CD4-positive, alpha-beta T cell treated with Interleukin-6 at 100 ng/mL for 8 hours (primary cell): ENCODE measurements at regions not wholly inside any gene's neighbourhood (a gene's known extent, or its start where the extent isn't known, plus 50 kb on each side); places are given as distances from the start of the nearest gene placed in this dataset.

Experiments used
- DNase-seq: peaks from one replicate; pipeline ENCODE4 v3.0.0-alpha.2; 2020; ENCODE audit warnings: mixed read lengths, low spot score

DNA sequence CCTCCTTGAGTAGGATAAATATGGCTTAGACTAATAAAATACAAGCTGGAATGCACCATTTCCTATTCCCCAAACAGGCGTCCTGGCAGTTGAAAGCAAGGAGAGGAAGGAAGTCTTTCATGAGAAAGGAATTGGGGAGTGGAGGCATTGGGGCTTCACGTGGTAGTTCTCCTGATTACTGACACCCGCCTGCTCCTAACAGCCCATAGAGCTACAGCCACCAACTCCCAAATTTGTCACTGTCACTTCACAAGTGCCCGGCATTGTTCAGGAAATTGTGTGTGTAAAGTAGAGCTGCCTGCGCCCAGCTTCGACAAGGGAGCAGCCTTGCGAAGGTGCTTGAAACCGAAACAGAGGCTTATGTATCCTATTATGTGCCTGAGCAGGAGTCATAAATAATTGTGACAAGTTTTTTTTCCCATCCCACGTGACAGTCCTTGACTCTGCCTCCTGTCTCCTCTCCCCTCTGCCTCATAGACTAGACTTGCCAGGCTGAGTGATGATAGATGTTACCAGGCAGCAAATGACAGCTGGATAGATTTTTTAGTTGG, 301.7 kb upstream of the ZFP64 start:
- DNase-seq, result peak; percentile 5

DNA sequence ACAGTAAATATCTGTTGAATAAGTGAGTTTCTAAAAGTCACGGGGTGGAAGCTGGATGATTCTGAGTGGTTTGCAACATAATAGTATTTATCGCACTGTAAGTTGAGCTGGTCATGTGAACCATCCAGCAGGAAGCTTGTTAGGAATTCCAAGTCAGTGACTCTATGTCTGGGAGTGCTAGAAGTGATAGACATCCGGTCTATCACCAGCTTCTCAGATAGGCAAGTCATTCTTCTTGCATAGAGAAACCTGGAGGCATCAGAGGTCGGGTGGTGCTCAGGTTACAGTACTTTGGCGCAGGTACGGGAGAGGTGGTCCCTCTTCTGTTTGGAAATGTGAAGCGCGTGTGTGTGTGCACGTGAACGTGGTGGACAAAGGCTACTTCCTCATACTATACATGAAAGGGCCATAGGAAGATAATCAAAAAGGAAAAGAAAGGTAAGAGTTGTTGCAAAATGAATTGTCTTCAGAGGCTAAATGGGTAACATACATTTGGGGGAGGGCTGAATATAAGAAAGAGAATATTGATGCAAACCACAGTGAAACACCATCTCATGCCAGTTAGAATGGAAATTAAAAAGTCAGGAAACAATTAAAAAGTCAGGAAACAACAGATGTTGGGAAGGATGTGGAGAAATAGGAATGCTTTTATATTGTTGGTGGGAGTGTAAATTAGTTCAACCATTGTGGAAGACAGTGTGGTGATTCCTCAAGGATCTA, 299.3 kb upstream of the ZFP64 start:
- no peak for DNase-seq

GRCh38 chr20:52484438-52484837, 292.9 kb upstream of the ZFP64 start:
- DNase-seq, result no peak

DNA sequence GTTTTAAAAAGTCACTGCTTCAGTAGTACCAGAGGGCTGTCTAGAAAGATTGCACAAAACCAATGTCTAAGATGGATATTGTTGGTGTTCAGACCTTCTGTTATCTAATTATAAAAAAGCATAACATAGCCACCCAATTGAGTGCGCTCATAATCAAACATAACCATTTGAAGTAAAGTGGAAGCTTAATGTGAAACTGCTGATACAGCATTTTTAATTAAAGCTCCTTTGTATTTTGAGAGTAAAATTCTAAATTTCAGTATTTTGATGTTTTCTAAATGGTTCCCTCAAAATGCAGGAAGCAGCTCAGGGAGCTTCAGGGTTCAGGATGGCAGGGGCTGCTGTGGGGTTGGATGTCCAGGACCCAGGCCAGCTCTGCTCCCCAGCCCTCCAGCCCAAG, 291.8 kb upstream of the ZFP64 start:
- DNase-seq, result no peak

GRCh38 chr20:52482044-52482443, 290.5 kb upstream of the ZFP64 start:
- no peak for DNase-seq

- DNase-seq, result no peak
Observed at GRCh38 chr20:52481443-52481842, 289.9 kb upstream of the ZFP64 start.

DNA sequence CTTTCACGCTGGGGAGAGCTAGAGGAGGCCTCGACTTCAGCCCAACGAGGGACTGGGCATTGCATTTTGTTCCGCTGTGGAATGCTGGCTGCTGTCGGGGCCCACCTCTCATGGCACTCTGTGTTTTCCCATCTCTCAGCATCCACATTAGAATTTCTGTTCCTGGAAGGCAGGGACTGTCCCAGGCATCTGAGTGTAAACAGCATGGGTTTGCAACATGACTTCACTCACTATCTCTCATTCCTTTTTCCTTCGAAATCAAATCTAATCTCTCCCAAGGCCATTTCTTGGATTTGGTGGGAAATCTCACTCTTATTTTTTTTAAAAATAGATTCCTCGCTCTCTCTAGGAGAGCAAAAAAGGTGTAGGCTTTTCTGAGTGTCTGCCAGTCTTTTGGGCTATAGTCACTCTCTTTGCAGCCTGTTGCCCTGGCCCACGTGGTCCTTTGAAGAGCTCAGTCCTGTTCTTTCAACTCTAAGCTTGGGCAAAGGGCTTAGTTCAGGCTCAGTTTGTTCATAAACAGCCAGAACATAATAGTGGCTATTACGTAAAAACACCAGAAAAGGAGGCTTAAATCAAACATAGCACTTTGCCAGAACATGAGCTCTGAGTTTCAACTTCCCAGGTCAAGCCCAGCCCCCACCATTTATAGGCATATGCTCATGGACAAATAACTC, 284.6 kb upstream of the ZFP64 start:
- no peak for DNase-seq

- DNase-seq, result no peak
Observed at GRCh38 chr20:52473186-52473585, 281.6 kb upstream of the ZFP64 start.

DNA sequence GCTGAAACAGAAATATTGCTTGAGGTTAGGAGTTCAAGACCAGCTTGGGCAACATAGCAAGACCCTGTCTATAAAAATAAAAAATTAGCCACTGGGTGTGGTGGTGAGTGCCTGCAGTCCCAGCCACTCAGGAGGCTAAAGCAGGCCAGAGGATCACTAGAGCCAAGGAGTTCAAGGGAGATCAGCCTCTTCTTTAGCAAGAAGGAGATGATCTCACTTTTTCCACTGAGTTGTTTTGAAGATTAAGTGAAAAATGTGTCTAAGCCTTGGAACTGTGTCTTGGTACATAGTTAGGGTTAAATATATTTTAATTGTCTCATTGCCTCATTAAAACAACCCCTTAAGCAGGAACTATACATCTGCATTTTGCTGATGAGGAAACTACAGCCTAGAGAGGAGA, 279.0 kb upstream of the ZFP64 start:
- no peak for DNase-seq

- no peak for DNase-seq
Observed at GRCh38 chr20:52469128-52469527, 277.5 kb upstream of the ZFP64 start.

- DNase-seq, result no peak
Observed at GRCh38 chr20:52465991-52466390, 274.4 kb upstream of the ZFP64 start.

- DNase-seq, result no peak
Observed at GRCh38 chr20:52461582-52461981, 270.0 kb upstream of the ZFP64 start.

DNA sequence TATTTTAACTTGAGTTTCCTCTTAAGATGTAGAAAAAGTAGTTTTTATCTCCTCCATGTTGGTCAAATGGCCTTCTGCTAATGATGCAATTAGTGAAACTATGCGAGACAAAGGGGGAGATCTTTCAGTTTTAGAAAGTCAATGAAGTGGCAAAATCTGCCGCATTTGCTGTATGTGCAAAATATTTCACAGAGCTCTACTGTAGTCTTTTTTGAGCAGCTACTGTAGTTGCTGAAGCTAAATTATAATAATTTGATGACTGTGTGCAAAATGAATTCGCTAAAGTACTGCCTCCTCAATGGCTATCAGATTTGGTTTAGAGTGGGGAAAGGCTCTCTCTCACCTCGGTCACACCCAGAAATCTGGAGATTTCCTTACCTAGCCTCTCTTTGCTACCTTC, 267.6 kb upstream of the ZFP64 start:
- no peak for DNase-seq

DNA sequence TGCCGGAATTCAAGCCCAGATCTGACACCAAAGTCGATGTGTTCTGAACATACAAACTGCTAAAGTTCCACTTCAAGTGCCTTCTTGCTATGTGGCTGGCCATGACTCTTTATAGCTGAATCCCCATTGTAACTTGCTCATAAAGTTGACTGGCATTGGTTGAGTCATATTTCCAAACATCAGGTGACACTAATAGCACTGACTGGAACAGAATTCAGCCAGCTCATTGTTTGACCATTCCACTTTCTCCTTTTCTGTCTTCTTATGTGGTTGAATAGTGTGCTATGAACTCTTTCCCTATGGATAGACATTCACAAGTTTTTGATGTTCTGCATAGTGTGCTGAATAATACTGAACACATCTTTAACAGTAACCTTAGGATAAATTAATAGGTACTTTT, 266.2 kb upstream of the ZFP64 start:
- DNase-seq, result no peak

GRCh38 chr20:52454660-52455059, 263.1 kb upstream of the ZFP64 start:
- DNase-seq, result no peak

DNA sequence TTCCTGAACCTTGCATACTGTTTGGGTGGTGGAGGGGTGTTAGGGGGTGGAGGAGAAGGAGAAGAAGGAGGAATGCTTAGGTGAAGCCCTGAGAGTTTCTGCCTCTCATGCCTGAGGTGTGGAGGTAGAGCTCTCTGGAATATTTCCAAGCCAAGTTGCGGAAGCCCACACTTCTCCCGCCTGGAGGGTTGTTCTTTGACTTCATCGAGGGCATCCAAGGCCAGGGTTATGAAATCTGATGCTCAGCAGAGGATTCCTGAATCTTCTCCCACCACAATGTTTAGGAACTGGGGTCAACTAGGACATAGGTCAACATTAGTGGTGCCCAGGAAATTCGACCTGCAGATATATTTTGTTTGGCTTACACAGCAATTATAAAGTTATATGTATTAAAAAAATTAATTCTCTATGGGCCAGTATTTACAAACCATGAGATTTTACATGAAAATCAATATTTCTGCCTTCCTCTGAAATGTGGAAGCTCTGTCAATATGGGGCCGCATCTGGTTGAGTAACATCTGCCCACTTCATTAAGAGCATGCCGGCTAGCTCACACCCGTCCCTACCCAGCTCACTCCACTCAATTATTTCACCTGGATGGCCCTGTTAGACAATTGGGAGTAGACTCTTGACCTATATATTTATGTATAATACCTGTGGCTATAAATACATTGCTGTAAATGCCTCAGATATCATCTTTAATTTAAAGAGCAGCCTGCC, 257.1 kb upstream of the ZFP64 start:
- DNase-seq, result no peak

DNA sequence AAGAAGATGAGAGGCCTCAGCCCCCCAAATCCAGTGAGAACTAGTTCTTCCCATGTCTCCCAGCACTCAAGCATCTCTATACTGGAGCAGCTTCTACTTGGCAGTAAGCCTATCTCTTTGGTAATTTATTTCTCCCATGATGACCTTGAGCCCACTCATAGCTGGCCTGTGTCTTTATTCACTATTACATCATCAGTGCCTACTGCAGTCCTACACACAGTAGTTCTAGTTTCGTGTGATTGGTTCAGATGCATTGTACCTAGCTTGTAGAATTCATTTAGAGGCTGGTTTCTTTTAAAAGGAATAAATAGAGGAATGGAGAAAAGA, 255.6 kb upstream of the ZFP64 start:
- no peak for DNase-seq

GRCh38 chr20:52446421-52447224, 255.0 kb upstream of the ZFP64 start:
- no peak for DNase-seq

- no peak for DNase-seq
Observed at GRCh38 chr20:52444455-52444854, 252.9 kb upstream of the ZFP64 start.

- no peak for DNase-seq
Observed at GRCh38 chr20:52443874-52444273, 252.3 kb upstream of the ZFP64 start.

DNA sequence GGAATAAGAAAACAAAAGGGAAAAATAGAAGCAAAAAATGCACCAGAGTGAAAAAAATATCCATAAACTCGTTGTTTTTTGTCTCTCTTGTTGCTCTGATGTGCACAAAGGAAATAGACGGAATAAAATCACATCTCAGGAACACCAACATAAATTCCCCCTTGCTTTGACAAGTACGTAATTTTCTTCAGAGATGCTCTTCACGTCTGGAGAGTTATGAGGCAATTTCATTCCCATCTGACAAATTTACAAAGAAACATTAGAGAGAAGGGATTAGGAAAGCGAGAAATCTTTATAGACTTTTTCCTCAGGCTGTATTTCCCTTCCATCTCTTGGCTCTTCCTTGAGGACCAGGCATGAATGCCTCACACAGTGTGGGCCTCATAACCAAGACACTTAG, 250.1 kb upstream of the ZFP64 start:
- DNase-seq, result no peak

DNA sequence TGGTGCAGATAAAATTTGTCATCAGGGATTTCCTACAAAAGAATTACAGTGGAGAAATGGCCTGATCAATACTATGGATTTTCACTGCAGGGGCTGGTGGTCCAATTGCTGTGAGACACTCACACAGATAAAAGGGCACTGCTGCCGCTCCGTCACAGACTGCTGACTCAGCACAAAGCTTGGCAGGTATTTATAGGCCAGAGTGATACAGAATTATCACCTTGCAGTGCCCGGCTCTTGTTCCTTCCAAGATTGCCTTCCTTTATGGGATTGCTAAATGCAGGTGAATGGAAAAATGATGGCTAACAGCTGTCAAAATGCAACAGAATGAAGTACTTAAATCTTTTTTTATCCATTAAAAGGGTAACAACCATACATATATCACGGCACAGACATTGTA, 247.8 kb upstream of the ZFP64 start:
- no peak for DNase-seq
